ENCODE measurements at regions not wholly inside any gene's neighbourhood (a gene's known extent, or its start where the extent isn't known, plus 50 kb on each side); places are given as distances from the start of the nearest gene placed in this dataset.
"Not testable (repeated sequence)": the region's sequence is repeated elsewhere in the genome, so short reads cannot be mapped to it uniquely, and the experiment has no call there.

- not testable (repeated sequence) for H3K4me1 Mint-ChIP-seq, H3K27me3 Mint-ChIP-seq, H3K27ac Mint-ChIP-seq, H3K36me3 Mint-ChIP-seq, H3K9me3 Mint-ChIP-seq, H3K4me3 Mint-ChIP-seq
Measured at GRCh38 chr6:23853566-23854133, 272.4 kb upstream of the NRSN1 start.

GRCh38 chr6:23854154-23854553, 271.9 kb upstream of the NRSN1 start:
- H3K27ac Mint-ChIP-seq, H3K9me3 Mint-ChIP-seq, H3K36me3 Mint-ChIP-seq, H3K4me1 Mint-ChIP-seq, H3K4me3 Mint-ChIP-seq, H3K27me3 Mint-ChIP-seq: not testable (repeated sequence)

- peaks cover 1% of the 10 kb centered on the region for H3K27me3 Mint-ChIP-seq
Measured at GRCh38 chr6:23855497-23856116, 270.4 kb upstream of the NRSN1 start.

DNA sequence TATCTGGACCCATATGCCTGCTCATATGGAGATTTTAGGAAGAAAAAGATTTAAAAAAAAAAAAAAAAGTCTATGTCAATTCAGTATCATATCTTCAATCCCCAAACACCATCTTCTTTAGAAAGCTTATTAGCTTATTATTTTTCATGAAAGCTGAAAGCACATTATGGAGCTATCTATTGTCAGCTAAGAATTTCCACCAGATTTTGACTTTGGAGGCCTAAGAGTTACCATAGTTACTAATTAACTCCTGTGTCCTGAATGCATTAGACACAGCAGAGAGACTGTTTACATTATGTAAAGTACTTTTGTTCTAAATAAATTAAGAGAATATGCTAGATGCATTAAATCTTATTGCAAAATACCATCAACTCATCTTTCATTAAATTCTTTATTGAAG, 255.5 kb upstream of the NRSN1 start:
- H3K9me3 Mint-ChIP-seq, result peaks cover 0 to 3% (median 0%) of the 10 kb centered on the region in 3 donors
- H3K27ac Mint-ChIP-seq, result no peak overlapping the region
- H3K4me1 Mint-ChIP-seq, result no peaks in the 10 kb centered on the region
- no peak overlapping the region for H3K4me3 Mint-ChIP-seq
- no peaks in the 10 kb centered on the region for H3K36me3 Mint-ChIP-seq
- H3K27me3 Mint-ChIP-seq, result no peaks in the 10 kb centered on the region

More at GRCh38 chr6:23855497-23856116, 270.4 kb upstream of the NRSN1 start:
- Mint-ChIP-seq H3K36me3 (peaks cover 2% of the 10 kb centered on the region), H3K9me3 (peaks cover 3 to 13% (median 9%) of the 10 kb centered on the region in 3 donors), H3K4me3 (no peak overlapping the region), H3K27ac (no peak overlapping the region), H3K4me1 (no peaks in the 10 kb centered on the region)

DNA sequence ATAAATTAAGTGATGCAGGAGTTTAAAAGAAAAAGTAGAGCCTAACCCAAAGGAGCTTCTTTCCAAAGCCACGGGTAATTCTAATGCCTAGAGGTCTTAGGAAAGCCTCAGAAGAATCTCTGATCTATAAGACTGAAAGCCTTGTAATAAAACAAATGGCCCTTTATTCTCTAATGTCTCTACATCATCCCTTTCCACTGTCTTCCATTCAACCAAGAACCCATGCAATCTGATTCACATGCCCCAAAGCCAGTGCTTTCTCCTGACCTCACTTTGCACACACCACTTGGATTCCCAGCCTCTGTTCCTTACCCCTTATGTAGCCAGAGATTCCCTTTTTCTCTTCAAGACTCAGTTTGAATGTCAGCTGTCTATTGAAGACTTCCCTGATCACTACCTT, 252.9 kb upstream of the NRSN1 start:
- Mint-ChIP-seq H3K4me1 (no peaks in the 10 kb centered on the region), H3K4me3 (no peak overlapping the region), H3K36me3 (no peaks in the 10 kb centered on the region), H3K9me3 (no peaks in the 10 kb centered on the region), H3K27me3 (no peaks in the 10 kb centered on the region), H3K27ac (no peak overlapping the region)

DNA sequence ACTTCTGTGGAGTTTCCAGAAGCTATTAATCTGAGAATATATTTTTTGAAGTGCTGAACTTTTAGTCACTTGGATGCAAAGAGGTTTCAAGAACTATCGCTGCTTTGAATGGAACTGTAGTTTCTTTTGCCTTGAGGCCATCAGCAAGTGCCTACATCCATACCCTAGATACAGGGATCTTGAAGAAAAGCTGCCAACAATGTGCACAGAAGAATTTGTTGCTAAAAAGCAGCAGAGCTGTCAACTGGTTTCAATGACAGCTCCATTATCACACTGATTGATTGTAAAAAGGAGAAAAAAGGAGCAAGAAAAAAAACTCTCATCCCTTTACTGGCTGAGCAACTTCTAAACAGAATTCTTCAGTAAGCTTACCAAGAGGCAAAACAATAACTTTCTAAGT, 251.0 kb upstream of the NRSN1 start:
- Mint-ChIP-seq H3K4me3 (no peak overlapping the region), H3K4me1 (no peaks in the 10 kb centered on the region), H3K36me3 (no peaks in the 10 kb centered on the region), H3K27ac (no peak overlapping the region), H3K9me3 (peaks cover 0 to 3% (median 0%) of the 10 kb centered on the region in 3 donors), H3K27me3 (no peaks in the 10 kb centered on the region)

- no peaks in the 10 kb centered on the region for H3K4me1 Mint-ChIP-seq
- H3K27ac Mint-ChIP-seq, result no peak overlapping the region
- no peaks in the 10 kb centered on the region for H3K27me3 Mint-ChIP-seq
- H3K4me3 Mint-ChIP-seq, result no peak overlapping the region
- H3K36me3 Mint-ChIP-seq, result no peaks in the 10 kb centered on the region
- H3K9me3 Mint-ChIP-seq, result peaks cover 0 to 5% (median 1%) of the 10 kb centered on the region in 3 donors
Measured at GRCh38 chr6:23879816-23880215, 246.2 kb upstream of the NRSN1 start.

DNA sequence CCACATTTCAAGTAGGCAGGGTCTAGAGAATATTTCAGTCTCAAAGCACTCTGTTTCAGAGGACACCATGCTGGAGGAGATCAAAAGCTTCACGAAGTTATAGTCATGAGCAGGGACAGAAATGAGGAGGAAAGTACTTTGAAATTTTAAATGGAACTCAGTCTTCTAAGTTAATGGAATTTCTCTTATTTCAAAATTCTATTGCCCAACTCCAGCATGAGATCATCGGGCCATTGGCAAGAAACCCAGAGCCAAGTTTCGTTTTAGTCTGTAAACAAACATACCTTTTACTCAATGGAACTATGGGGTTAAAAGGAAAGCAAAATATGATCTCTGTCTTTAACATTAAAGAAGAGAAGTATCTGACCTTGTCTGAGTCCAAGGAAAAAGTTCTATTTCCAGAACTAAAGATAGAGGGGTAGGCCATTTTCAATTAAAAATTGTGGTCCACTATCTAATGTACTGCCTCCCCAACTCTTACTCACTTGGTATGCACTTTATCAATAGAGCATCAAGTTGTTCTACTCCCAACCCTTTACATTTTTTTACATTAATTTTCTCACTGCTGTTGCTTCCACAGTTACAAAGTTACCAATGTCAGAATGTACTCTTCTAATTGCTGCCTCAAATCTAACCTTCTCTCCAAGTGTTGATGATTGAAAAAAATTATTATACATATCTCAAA, 235.3 kb upstream of the NRSN1 start:
- no peaks in the 10 kb centered on the region for H3K27me3 Mint-ChIP-seq
- no peaks in the 10 kb centered on the region for H3K36me3 Mint-ChIP-seq
- H3K4me1 Mint-ChIP-seq, result no peaks in the 10 kb centered on the region
- no peak overlapping the region for H3K4me3 Mint-ChIP-seq
- H3K27ac Mint-ChIP-seq, result no peak overlapping the region
- peaks cover 0 to 4% (median 3%) of the 10 kb centered on the region in 3 donors for H3K9me3 Mint-ChIP-seq

DNA sequence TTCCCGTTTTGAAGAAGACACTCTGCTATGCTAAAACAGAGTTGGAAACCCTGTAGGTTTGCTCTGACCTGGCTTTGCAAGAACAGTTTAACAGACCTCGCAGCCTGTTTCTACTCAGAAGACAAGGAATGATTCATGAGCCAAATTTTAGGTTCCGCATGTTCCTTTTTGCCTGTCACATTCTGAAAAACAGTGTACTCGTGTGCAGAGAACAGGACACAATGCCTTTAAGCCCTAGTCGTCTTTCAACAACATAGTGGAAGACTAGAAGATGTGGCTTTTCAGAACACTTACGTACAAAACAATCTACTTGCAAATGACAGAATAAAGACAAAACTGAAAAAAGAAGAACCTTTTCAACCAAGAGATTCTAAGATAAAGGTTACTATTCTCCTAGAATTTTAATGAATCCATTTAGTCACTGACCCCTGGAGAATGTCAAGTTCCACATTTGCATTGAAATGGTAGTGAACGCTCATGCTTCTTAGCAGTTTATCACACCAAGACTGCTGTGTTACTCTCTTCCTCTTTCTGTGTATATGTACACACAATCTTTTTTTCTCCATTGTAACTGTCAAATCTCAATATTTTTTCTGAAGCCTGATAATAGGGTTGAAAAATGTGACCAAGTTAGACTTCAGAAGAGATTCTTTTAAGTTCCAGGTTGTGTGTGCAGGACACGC, 220.7 kb upstream of the NRSN1 start:
- Mint-ChIP-seq H3K27ac (no peak overlapping the region), H3K36me3 (no peaks in the 10 kb centered on the region), H3K9me3 (peaks cover 0 to 2% (median 0%) of the 10 kb centered on the region in 3 donors), H3K4me3 (no peak overlapping the region), H3K4me1 (no peaks in the 10 kb centered on the region), H3K27me3 (no peaks in the 10 kb centered on the region)

- peaks cover 2 to 8% (median 2%) of the 10 kb centered on the region in 3 donors for H3K9me3 Mint-ChIP-seq
- H3K36me3 Mint-ChIP-seq, result no peaks in the 10 kb centered on the region
- no peaks in the 10 kb centered on the region for H3K4me1 Mint-ChIP-seq
- H3K27me3 Mint-ChIP-seq, result no peaks in the 10 kb centered on the region
- H3K27ac Mint-ChIP-seq, result no peak overlapping the region
- no peak overlapping the region for H3K4me3 Mint-ChIP-seq
Measured at GRCh38 chr6:23910420-23910819, 215.6 kb upstream of the NRSN1 start.

DNA sequence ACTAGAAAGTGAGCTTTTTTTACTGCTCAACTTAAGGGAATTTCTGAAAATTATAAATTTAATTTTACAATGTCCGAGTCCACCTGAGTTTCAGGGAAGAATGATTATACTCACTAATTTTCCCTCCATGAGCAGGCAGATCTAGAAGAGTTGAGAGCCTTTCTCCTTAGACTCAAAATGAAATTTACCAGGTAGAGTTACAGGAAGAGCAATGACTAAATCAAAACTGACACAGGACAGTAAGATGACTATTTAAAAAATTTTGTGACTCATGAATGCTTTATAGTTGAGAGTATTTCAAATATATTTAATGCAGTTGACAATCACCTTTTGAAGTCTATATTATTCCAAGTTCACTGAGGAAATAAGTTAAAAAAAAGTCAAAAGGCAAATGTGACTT, 198.1 kb upstream of the NRSN1 start:
- H3K36me3 Mint-ChIP-seq, result no peaks in the 10 kb centered on the region
- peaks cover 2 to 12% (median 3%) of the 10 kb centered on the region in 3 donors for H3K9me3 Mint-ChIP-seq
- no peaks in the 10 kb centered on the region for H3K27me3 Mint-ChIP-seq
- H3K27ac Mint-ChIP-seq, result no peak overlapping the region
- H3K4me1 Mint-ChIP-seq, result no peaks in the 10 kb centered on the region
- no peak overlapping the region for H3K4me3 Mint-ChIP-seq

GRCh38 chr6:23929201-23929600, 196.8 kb upstream of the NRSN1 start:
- Mint-ChIP-seq H3K4me3 (no peak overlapping the region), H3K4me1 (no peaks in the 10 kb centered on the region), H3K27ac (no peak overlapping the region), H3K9me3 (peaks cover 2 to 22% (median 3%) of the 10 kb centered on the region in 3 donors), H3K27me3 (no peaks in the 10 kb centered on the region), H3K36me3 (no peaks in the 10 kb centered on the region)

- H3K27ac Mint-ChIP-seq, result no peak overlapping the region
- no peaks in the 10 kb centered on the region for H3K4me1 Mint-ChIP-seq
- H3K27me3 Mint-ChIP-seq, result no peaks in the 10 kb centered on the region
- H3K36me3 Mint-ChIP-seq, result no peaks in the 10 kb centered on the region
- peaks cover 3 to 4% (median 3%) of the 10 kb centered on the region in 3 donors for H3K9me3 Mint-ChIP-seq
- no peak overlapping the region for H3K4me3 Mint-ChIP-seq
Measured at GRCh38 chr6:23940466-23940865, 185.5 kb upstream of the NRSN1 start.

DNA sequence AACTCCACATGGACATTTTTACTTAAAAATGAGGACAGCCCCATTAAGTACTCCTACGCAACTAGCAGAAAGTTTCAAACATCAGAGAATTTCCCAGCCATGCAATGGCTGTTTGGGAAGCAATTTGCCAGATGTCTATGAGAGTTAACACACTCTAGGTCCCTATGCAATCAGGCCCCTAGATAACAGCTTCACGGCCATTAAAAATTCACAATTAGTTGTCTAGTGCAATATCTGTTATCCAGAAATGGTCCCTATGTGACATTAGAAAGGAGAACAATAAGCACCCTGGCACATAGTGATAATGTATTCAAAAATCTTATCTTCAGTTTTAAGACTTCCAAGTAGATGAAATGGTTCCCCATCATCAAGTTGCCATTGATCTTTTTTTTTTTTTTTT, 174.3 kb upstream of the NRSN1 start:
- Mint-ChIP-seq H3K27ac (no peak overlapping the region), H3K27me3 (no peaks in the 10 kb centered on the region), H3K9me3 (peaks cover 2 to 7% (median 3%) of the 10 kb centered on the region in 3 donors), H3K4me1 (no peaks in the 10 kb centered on the region), H3K4me3 (no peak overlapping the region), H3K36me3 (no peaks in the 10 kb centered on the region)

DNA sequence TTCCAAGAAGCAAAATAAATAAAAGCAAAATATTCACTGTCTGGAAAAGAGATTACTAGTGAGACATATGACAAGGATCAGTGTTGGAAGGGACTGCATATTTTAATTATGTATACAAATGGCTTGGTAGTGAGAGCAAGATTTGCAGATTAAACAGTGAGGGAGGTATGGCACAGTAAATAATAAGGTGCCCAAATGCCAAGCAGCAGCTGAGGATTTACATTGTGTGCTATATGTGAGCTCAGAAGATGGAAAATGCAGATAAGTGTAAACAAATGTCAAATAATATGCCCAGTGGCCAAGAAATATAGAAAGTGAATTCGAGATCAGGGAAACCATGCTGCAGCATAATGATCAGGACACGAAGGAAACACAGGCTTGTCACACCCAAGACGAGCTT, 173.8 kb upstream of the NRSN1 start:
- Mint-ChIP-seq H3K4me1 (no peaks in the 10 kb centered on the region), H3K4me3 (no peak overlapping the region), H3K36me3 (no peaks in the 10 kb centered on the region), H3K9me3 (peaks cover 2 to 7% (median 3%) of the 10 kb centered on the region in 3 donors), H3K27ac (no peak overlapping the region), H3K27me3 (no peaks in the 10 kb centered on the region)
